Rectal smooth muscle tissue (tissue), 1 donor: ENCODE measurements at regions not wholly inside any gene's neighbourhood (a gene's known extent, or its start where the extent isn't known, plus 50 kb on each side); places are given as distances from the start of the nearest gene placed in this dataset.
"Not testable (repeated sequence)": the region's sequence is repeated elsewhere in the genome, so short reads cannot be mapped to it uniquely, and the experiment has no call there.

Source experiments
- H3K27ac ChIP-seq: one replicate; pipeline ENCODE4 v1.7.0; 2013; ENCODE audit warnings: low read depth, low read length, inconsistent platforms
- H3K27me3 ChIP-seq: one replicate; pipeline ENCODE4 v1.7.0; 2013; ENCODE audit warnings: low read length; ENCODE audit not compliant: control insufficient read depth, insufficient read depth
- H3K36me3 ChIP-seq: one replicate; pipeline ENCODE4 v1.7.0; 2013; ENCODE audit warnings: low read length; ENCODE audit not compliant: control insufficient read depth, insufficient read depth
- H3K4me1 ChIP-seq: one replicate; pipeline ENCODE4 v1.7.0; 2013; ENCODE audit warnings: low read length; ENCODE audit not compliant: control insufficient read depth, insufficient read depth
- H3K4me3 ChIP-seq: one replicate; pipeline ENCODE4 v1.7.0; 2013; ENCODE audit warnings: low read length
- H3K9ac ChIP-seq: one replicate; pipeline ENCODE4 v1.7.0; 2013; ENCODE audit warnings: low read length

- H3K36me3 ChIP-seq = no peaks in the 10 kb centered on the region
- H3K4me1 ChIP-seq = no peaks in the 10 kb centered on the region
- H3K27ac ChIP-seq = no peak overlapping the region
- H3K27me3 ChIP-seq = no peaks in the 10 kb centered on the region
- no peak overlapping the region for H3K9ac ChIP-seq
- H3K4me3 ChIP-seq = no peak overlapping the region
Measured at GRCh38 chr3:159751146-159751545, 237.5 kb upstream of the IL12A start.

- no peak overlapping the region for H3K4me3 ChIP-seq
- H3K27ac ChIP-seq = no peak overlapping the region
- no peaks in the 10 kb centered on the region for H3K27me3 ChIP-seq
- H3K4me1 ChIP-seq = no peaks in the 10 kb centered on the region
- no peaks in the 10 kb centered on the region for H3K36me3 ChIP-seq
- no peak overlapping the region for H3K9ac ChIP-seq
Measured at GRCh38 chr3:159751752-159752151, 236.9 kb upstream of the IL12A start.

GRCh38 chr3:159756279-159757207 is 232.1 kb upstream of the IL12A start:
- not testable (repeated sequence) for H3K36me3 ChIP-seq, H3K4me3 ChIP-seq

GRCh38 chr3:159757341-159758060 is 231.1 kb upstream of the IL12A start:
- H3K4me1 ChIP-seq = peaks cover 11% of the 10 kb centered on the region
- H3K27ac ChIP-seq = no peak overlapping the region
- H3K4me3 ChIP-seq = no peak overlapping the region
- H3K36me3 ChIP-seq = no peaks in the 10 kb centered on the region
- no peaks in the 10 kb centered on the region for H3K27me3 ChIP-seq
- H3K9ac ChIP-seq = no peak overlapping the region

More at GRCh38 chr3:159756279-159757207, 232.1 kb upstream of the IL12A start:
- H3K9ac ChIP-seq, H3K27me3 ChIP-seq, H3K4me1 ChIP-seq, H3K27ac ChIP-seq: not testable (repeated sequence)

- H3K27ac ChIP-seq = no peak overlapping the region
- H3K36me3 ChIP-seq = no peaks in the 10 kb centered on the region
- no peaks in the 10 kb centered on the region for H3K27me3 ChIP-seq
- no peak overlapping the region for H3K9ac ChIP-seq
- H3K4me3 ChIP-seq = no peak overlapping the region
- H3K4me1 ChIP-seq = peaks cover 11% of the 10 kb centered on the region
Measured at GRCh38 chr3:159760046-159760445, 228.6 kb upstream of the IL12A start.

- H3K27ac ChIP-seq = peak overlapping the region; percentile 97
- no peak overlapping the region for H3K4me3 ChIP-seq
- H3K9ac ChIP-seq = no peak overlapping the region
Measured at GRCh38 chr3:159761369-159761768, 227.3 kb upstream of the IL12A start.

GRCh38 chr3:159761848-159762635 is 226.6 kb upstream of the IL12A start:
- peak overlapping the region; percentile 97 for H3K27ac ChIP-seq
- H3K36me3 ChIP-seq = no peaks in the 10 kb centered on the region
- no peak overlapping the region for H3K4me3 ChIP-seq
- H3K9ac ChIP-seq = no peak overlapping the region
- H3K4me1 ChIP-seq = peaks cover 15% of the 10 kb centered on the region
- H3K27me3 ChIP-seq = no peaks in the 10 kb centered on the region

More at GRCh38 chr3:159761369-159761768, 227.3 kb upstream of the IL12A start:
- H3K4me1 ChIP-seq = peaks cover 11% of the 10 kb centered on the region
- H3K27me3 ChIP-seq = no peaks in the 10 kb centered on the region
- no peaks in the 10 kb centered on the region for H3K36me3 ChIP-seq

GRCh38 chr3:159763011-159763601 is 225.5 kb upstream of the IL12A start:
- Histone ChIP-seq H3K9ac (peak overlapping the region; percentile 84), H3K4me1 (peaks cover 25% of the 10 kb centered on the region), H3K4me3 (peak overlapping the region; percentile 63), H3K27me3 (no peaks in the 10 kb centered on the region), H3K27ac (peak overlapping the region; percentile 97), H3K36me3 (no peaks in the 10 kb centered on the region)

- Histone ChIP-seq H3K9ac (peak overlapping the region; percentile 84), H3K36me3 (no peaks in the 10 kb centered on the region), H3K4me3 (peak overlapping the region; percentile 87), H3K27ac (peak overlapping the region; percentile 97), H3K4me1 (peaks cover 29% of the 10 kb centered on the region), H3K27me3 (no peaks in the 10 kb centered on the region)
Measured at GRCh38 chr3:159763602-159764489, 224.8 kb upstream of the IL12A start.

GRCh38 chr3:159764490-159765029 is 224.1 kb upstream of the IL12A start:
- no peaks in the 10 kb centered on the region for H3K27me3 ChIP-seq
- peak overlapping the region; percentile 87 for H3K4me3 ChIP-seq
- peak overlapping the region; percentile 83 for H3K9ac ChIP-seq
- no peaks in the 10 kb centered on the region for H3K36me3 ChIP-seq
- H3K4me1 ChIP-seq = peaks cover 30% of the 10 kb centered on the region
- peak overlapping the region; percentile 97 for H3K27ac ChIP-seq
